GM19463 (cell line): ENCODE measurements at regions not wholly inside any gene's neighbourhood (a gene's known extent, or its start where the extent isn't known, plus 50 kb on each side); places are given as distances from the start of the nearest gene placed in this dataset.
"Not testable (repeated sequence)": the region's sequence is repeated elsewhere in the genome, so short reads cannot be mapped to it uniquely, and the experiment has no call there.

Experiments used
- ATAC-seq: cut with Tn5 transposase; IDR thresholded peaks from one replicate; pipeline ENCODE4 v1.9.1; 2021; ENCODE audit warnings: mild to moderate bottlenecking, moderate library complexity; ENCODE audit not compliant: unreplicated experiment

DNA sequence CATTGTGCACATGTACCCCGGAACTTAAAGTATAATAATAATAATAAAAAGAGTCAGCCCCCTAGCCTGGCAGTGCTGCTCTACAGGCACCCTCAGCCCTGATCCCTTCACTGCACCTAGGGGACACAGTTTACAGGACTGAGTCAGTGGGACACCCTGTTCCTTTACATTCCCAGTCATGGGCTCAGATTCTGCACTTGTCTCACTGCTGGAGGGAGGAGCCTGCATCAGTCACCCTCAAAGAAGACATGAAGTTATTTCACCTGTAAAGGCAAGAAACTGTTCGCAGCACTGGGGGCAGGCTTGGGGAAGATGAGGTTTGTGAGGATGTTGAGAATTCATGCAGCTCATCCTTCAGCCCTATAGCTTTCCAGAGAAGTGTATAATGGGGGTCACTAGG is 50.7 kb upstream of the VPREB1 start:
- no peak for ATAC-seq

DNA sequence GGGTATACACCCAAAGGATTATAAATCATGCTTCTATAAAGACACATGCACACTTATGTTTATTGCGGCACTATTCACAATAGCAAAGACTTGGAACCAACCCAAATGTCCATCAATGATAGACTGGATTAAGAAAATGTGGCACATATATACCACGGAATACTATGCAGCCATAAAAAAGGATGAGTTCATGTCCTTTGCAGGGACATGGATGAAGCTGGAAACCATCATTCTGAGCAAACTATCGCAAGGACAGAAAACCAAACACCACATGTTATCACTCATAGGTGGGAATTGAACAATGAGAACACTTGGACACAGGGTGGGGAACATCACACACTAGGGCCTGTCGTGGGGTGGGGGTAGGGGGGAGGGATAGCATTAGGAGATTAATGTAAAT is 51.1 kb upstream of the VPREB1 start:
- ATAC-seq = not testable (repeated sequence)

DNA sequence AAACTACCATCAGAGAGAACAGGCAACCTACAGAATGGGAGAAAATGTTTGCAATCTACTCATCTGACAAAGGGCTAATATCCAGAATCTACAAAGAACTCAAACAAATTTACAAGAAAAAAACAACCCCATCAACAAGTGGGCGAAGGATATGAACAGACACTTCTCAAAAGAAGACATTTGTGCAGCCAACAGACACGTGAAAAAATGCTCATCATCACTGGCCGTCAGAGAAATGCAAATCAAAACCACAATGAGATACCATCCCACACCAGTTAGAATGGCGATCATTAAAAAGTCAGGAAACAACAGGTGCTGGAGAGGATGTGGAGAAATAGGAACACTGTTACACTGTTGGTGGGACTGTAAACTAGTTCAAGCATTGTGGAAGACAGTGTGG is 51.6 kb upstream of the VPREB1 start:
- not testable (repeated sequence) for ATAC-seq

DNA sequence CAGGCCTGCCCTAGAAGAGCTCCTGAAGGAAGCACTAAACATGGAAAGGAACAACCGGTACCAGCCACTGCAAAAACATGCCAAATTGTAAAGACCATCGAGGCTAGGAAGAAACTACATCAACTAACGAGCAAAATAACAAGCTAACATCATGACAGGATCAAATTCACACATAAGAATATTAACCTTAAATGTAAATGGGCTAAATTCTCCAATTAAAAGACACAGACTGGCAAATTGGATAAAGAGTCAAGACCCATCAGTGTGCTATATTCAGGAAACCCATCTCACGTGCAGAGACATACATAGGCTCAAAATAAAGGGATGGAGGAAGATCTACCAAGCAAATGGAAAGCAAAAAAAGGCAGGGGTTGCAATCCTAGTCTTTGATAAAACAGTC is 54.8 kb upstream of the VPREB1 start:
- not testable (repeated sequence) for ATAC-seq

DNA sequence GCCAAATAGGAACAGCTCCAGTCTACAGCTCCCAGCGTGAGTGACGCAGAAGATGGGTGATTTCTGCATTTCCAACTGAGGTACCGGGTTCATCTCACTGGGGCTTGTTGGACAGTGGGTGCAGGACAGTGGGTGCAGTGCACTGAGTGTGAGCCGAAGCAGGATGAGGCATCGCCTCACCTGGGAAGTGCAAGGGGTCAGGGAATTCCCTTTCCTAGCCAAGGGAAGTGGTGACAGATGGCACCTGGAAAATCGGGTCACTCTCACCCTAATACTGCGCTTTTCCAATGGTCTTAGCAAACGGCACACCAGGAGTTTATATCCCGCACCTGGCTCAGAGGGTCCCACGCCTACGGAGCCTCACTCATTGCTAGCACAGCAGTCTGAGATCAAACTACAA is 56.7 kb upstream of the VPREB1 start:
- ATAC-seq = not testable (repeated sequence)

DNA sequence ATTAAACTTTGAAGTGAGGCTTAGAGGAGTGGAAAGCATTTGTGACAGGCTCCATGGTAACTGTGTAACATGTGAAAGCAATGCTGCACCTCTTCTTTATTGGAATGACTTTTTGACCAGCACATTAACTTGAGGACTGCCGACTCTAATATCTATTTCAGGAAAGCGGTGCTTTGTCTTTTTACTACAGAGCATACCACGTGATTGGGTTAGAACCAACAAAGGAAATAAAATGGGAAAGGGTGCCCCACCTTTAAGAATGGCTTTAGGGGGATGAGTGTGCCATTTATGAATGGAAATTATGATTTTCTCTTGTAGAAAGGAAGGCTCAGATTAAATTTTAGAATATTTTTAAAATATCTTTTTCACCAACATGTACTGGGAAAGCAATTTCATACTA is 57.3 kb upstream of the VPREB1 start:
- ATAC-seq = no peak

DNA sequence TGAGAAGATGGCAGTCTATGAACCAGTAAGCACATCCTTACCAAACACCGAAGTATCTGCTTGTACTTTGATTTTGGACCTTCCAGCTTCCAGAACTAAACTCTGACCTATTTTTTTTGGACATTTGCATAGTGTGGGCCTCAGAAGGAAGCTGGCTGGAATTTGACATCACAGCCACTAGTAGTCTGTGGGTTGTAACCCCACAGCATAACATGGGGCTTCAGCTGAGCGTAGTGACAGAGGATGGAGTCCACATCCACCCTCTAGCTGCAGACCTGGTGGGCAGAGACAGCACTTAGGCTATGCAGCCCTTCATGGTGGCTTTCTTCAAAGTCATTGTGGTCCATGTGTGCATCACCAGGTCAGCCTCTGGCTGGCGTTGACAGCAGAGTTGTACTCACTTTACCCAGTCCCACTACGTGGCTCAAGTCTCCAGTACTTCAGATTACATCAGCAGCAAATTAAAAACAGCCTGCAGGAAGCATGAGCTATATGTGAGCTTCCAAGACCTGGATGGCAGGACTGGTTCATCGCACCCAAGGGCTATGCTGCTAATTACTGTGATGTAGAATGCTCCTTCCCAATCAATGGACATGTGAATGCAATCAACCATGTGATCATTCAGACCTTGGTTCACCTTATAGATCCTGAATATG is 58.6 kb upstream of the VPREB1 start:
- no peak for ATAC-seq

DNA sequence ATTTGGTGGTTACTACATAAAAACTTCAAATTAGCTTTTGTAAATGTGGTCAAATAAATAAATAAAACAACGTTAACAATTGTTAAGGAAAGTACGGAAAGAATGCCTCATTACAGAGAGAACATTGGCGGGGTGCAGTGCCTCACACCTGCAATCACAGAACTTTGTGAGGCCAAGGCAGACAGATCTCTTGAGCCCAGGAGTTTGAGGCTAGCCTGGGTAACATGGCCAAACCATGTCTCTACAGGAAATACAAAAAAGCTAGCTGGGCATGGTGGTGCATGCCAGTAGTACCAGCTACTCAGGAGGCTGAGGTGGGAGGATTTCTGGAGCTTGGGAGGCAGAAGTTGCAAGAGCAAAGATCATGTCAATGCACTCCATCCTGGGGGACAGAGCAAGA is 59.4 kb upstream of the VPREB1 start:
- ATAC-seq = no peak

DNA sequence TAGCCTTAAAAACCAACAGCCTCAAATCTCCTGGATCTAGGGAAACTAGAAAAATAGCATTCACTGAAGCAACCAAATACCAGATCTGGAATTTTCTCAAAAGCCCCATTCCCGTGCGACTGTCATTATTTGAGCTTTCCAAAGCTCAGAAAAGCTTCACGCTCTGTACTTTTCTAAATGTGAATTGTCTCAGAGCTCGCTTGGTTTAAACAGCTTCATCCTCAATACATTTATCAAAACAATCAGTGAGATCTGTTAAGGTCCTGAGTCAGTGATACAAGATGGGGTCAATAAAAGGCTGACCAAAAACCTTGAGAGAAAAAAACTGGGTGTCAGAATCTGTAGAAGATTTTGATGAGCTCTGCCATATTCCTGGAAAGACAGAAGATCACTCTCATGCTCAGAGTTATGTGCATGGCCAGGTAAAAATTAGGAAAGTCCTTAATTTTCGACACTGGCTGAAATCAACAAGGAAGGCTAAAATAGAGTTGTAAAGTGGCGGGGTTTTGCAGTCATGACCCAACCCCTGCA is 60.2 kb upstream of the VPREB1 start:
- ATAC-seq = no peak

DNA sequence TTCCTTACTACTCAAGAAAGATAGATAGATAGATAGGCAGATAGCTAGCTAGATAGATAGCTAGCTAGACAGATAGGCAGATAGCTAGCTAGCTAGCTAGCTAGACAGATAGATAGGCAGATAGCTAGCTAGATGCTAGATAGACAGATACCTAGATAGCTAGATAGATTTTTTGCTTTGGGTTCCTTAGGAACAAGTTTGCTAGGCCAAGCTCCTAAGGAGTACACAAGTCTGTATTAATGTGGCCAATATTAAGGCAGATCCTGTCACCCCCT is 61.7 kb upstream of the VPREB1 start:
- ATAC-seq = no peak

DNA sequence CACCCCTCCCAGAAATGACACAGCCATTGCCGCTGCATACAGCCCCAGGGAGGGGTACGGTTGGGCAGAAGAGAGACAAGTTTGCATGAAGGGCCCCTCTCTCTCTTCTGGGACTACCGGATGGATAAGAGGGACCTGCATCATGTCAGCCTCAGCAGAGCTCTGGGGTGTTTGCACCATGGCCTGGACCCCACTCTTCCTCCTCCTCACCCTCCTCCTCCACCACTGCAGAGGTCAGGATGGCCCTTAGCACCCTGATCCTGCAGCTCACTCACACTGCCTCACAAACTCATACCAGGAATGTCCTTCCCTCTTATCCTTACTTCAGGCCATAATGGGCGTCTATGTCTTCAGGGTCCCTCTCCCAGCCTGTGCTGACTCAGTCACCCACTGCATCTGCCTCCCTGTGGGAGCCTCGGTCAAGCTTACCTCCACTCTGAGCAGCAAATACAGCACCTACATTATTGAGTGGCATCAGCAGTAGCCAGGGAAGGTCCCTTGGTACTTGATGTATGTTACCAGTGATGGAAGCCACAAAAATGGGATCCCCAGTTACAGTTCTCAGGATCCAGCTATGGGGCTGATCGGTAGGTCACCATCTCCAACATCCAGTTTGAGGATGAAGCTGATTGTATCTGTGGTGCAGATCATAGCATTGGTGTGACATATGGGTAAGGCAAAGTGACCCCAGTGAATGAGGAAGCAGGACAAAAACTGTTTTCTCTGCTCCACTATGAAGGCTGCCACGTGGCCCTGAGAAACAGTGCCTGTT is 62.2 kb upstream of the VPREB1 start:
- no peak for ATAC-seq

DNA sequence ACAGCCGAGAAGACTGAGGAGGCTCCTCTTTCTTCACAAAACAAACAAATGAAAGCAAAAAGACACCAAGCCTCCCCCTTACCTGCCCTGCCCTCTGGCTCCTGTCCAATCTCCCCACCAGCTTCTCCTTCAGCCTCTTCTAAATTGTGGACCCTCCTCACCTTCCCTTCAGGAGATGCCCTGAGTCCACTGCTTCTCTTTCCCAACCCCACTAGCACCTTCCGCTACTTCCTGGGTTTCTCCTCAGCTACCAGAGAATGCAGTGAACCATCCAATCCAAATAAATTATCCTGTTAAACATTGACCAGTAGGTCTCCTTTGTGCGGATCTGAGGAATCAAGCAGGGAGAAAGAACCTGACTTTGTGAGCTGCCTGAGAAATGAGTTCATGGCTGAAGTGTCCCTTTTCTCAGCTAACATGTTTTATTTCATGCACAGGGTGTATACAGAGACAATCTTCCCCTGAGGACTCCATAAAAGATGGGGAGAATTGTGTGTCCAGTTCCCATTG is 63.2 kb upstream of the VPREB1 start:
- ATAC-seq = no peak

DNA sequence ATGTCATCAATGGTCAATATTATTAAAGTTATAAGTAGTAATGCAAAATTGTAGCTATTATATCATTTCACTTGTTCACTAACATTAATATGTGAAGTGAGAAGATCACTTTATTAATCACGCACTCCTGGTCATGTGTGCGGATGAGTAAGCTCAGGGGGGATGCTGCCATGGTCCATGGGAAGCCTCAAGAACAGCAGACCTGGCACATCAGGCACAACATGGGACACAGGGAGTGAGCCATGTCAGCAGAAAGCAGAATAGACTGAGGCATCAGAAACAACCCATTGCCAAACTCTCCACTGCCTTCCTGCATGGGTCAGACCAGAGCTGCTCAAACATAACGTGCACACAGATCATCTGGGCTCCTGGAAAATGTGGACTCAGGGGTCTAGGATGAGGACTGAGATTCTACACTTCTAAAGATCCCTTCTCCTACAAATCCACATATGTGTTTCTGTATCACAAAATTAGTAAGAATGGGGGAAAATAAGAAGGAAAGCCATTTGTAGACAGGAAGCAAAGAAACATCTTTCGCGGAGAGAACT is 63.8 kb upstream of the VPREB1 start:
- no peak for ATAC-seq

DNA sequence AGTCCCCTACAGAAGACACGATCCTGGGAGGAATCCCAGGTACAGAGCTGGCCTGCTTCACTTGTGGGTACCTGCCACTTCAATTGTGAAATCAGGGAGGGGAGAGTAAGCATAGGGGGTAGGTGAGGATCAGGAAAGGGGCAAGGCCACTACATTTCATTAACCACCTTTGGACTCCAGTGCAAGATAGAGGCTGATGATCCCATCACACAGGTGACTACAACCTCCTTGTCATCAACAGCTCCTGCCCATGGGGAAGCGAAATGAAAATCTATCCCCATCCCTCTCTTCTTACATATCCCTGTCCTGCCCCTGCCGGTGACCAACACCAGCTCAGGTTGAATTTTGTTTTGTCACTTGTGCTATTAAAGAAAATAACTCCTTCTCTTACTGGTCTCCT is 64.7 kb upstream of the VPREB1 start:
- no peak for ATAC-seq

DNA sequence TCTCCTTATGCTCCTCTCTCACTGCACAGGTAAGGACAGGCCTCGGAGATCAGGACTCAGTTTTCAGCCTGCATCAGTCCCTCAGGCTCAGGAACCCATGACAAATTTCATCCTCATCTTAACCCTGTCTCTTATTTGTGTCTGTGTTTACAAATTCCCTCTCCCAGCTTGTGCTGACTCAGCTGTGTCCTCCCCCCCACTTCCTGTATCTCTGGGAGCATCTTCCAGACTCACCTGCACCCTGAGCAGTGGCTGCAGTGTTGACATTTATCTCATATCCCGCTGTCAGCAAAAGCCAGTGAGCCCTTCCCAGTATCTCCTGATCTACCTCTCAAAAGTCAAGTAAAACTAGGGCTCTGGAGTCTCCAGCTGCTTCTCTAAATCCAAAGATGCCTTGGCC is 65.6 kb upstream of the VPREB1 start:
- no peak for ATAC-seq

DNA sequence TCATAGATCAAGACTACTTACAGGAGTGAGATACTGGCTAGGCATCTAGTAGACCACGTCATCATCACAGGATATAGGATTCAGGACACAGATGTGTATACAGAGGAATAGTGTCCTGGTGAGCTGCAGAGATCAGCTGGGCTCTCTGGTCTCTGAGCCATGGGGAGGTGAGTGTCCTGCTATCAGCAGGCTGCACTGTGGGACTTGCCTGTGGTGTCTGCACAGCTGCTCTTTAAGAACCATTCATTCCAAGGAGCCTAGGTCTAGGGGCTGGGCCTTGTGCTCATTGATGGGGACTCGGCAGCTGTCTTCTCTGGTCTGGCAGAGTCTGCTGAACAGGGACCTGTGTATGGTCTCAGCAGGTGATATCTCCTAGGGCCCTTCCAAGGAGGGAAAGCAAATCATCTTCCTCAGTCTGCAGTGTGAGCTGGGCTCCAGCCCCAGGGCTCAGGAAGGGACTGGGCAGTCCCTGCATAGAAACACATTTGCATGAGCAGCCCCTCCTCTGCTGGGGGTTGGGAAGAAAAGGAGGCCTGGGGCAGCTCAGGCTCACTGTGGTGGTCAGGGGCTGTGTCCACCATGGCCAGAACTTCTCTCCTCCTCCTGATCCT is 66.1 kb upstream of the VPREB1 start:
- ATAC-seq = no peak

DNA sequence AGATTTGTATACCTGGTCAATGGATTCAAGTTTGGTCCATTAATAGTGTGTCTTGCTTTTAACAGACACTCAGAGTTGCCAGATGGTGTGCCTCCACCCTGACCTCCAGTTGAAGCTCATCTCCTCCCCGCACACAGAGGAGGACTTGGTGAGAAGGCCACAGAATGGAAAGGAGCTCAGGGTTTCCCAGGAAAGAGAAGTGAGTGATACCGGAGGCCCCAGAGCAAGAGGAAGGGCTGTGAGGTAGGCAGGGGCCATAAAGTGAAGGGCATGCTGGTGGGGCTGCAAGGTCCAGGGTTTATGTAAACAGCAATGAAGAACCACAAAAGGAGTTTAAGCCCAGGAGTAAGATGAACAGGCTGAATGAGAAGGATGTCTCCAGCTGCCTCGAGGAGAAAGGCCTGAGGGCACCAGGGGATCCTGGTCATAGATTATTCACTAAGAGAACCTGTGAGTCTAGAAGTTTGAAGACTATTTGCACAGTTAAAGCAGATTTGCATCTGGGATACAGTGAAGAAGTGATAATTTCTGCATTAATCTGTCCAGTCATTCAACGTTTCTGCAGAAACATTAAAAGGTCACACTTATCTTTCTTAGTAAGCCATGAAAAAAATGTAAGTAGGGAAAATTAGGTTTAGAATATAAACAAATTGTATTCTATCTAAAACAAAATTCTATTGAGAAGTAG is 67.5 kb upstream of the VPREB1 start:
- no peak for ATAC-seq

DNA sequence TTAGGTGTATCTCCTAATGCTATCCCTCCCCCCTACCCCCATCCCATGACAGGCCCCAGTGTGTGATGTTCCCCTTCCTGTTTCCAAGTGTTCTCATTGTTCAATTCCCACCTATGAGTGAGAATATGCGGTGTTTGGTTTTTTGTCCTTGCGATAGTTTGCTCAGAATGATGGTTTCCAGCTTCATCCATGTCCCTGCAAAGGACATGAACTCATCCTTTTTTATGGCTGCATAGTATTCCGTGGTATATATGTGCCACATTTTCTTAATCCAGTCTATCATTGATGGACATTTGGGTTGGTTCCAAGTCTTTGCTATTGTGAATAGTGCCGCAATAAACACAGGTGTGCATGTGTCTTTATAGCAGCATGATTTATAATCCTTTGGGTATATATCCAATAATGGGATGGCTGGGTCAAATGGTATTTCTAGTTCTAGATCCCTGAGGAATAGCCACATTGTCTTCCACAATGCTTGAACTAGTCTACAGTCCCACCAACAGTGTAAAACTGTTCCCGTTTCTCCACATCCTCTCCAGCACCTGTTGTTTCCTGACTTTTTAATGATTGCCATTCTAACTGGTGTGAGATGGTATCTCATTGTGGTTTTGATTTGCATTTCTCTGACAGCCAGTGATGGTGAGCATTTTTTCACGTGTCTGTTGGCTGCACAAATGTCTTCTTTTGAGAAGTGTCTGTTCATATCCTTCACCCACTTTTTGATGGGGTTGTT is 71.5 kb upstream of the VPREB1 start:
- not testable (repeated sequence) for ATAC-seq

DNA sequence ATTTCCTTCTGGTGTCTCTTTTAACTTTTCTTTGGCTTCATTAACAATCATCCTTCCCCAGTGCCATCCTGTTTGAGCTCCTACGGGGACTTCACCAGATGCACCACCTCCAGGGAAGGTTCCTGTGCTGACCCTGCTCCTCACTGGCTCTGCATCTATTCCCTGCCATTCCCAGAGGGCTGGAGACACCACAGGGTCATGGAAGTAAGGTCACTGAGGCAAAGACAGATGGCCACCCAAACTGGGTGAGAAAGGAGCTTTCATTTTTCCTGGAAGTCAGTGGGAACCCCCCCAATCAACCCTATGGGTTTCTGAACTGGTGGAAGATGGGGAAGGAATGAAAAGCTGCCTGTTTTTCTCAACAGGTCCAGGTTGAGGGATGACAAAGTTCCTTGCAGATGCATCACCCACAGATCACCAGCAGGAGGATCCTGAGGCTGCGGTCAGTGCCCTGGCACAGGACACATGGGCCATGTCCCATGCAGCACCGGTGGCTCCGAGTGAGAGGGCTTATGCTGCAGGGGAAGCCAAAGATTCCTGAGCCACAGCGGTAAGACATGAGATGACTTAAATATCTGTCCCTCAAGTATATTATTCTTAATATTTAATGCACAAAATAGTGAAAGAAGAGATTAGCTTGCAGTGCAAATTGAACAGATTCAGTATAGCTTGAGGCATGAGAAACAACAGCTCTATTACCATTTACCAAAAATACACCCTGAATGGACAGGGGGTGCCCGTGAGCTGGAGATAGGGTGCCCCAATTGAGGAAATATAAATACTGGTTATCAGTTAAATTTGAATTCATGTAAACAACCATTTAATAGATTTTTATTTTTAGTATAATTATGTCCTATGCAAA is 73.0 kb upstream of the VPREB1 start:
- no peak for ATAC-seq

DNA sequence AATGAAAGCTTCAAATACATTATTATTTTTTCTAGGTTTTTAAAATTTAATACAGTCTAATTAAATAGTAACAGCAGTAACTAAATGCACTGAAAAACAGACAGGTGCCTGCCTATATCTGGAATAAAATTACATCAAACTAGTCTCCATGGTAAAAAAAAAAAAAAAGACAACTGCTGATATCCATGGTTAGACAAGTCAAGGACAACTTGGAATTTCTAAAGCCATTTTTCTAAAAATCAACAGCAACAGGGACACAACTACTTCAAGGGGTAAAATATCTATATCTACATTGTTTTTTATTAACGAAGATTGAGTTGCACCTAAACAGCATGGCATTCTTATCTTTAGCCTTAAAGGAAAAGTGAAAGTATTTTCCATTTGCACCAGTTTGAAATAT is 74.7 kb upstream of the VPREB1 start:
- ATAC-seq = no peak
